ENCODE measurements at regions not wholly inside any gene's neighbourhood (a gene's known extent, or its start where the extent isn't known, plus 50 kb on each side); places are given as distances from the start of the nearest gene placed in this dataset.

GRCh38 chr5:68708842-68709170 is 385.0 kb upstream of the SLC30A5 start:
- DNase-seq (ENCODE audit: extremely low read depth in 1 of 4, low spot score in 3 of 4) (no peak), FAIRE-seq (peak; percentile 54), ATAC-seq (no peak)
- Histone ChIP-seq H4K20me1 (replicated peaks; ENCODE audit: control insufficient read depth, insufficient read depth, low read length) (no peaks in the 10 kb centered on the region), H3K36me3 (ENCODE audit: control insufficient read depth, insufficient read depth, low read length) (no peaks in the 10 kb centered on the region), H3K79me2 (ENCODE audit: control insufficient read depth, insufficient read depth, low read length) (no peaks in the 10 kb centered on the region), H3K27me3 (ENCODE audit: control insufficient read depth in 2 of 2, insufficient read depth in 2 of 2, low read length in 2 of 2) (no peaks in the 10 kb centered on the region), H3K9me3 (replicated peaks; ENCODE audit: control insufficient read depth, insufficient read depth, low read depth, low read length) (no peaks in the 10 kb centered on the region), H3K27ac (ENCODE audit: extremely low read depth, low read depth, low read length) (no peak overlapping the region), H3K9me1 (ENCODE audit: control insufficient read depth, insufficient read depth, low read length) (no peaks in the 10 kb centered on the region), H3K4me1 (replicated peaks in 1 of 2; ENCODE audit: control insufficient read depth in 2 of 2, insufficient read depth in 2 of 2, low read length in 2 of 2) (peaks cover 0 to 5% of the 10 kb centered on the region in 2 experiments; a peak in 3 of 5 replicates), H3K9ac (ENCODE audit: insufficient read depth in 1 of 2, low read depth in 2 of 2, low read length in 2 of 2) (no peak overlapping the region), H3K4me2 (ENCODE audit: insufficient read depth, low read length) (no peak overlapping the region), H2AFZ (ENCODE audit: low read depth, low read length) (peak overlapping the region; percentile 53), H3K4me3 (no peak overlapping the region)
- WGBS (ENCODE audit: insufficient coverage, low coverage, missing lambda C conversion rate), result 0% methylated on average over 1 of the region's 1 CpG
- ChIA-PET POLR2A (interaction anchor here (1.3 kb wide), 1 partner anchor 10 kb away, joined by 4 read pairs; no protein-coding TSS in a partner anchor), CTCF (ENCODE audit: low intra/inter-chr PET ratio) (no interaction called here)
- in situ Hi-C loops (cut with MboI), result no loop called here
- intact Hi-C loops (cut with micrococcal nuclease), result no loop called here
- no TSS peak for BruUV-seq (replicated peaks)
- TF ChIP-seq MYC (IDR thresholded peaks at IDR 0.05; ENCODE audit: low read depth, low read length), result no peak
- TF ChIP-seq MYC (CRISPR knock-in tag; IDR thresholded peaks at IDR 0.05; ENCODE audit: borderline replicate concordance, low read depth), result no peak
- TF ChIP-seq, protein P1, sequence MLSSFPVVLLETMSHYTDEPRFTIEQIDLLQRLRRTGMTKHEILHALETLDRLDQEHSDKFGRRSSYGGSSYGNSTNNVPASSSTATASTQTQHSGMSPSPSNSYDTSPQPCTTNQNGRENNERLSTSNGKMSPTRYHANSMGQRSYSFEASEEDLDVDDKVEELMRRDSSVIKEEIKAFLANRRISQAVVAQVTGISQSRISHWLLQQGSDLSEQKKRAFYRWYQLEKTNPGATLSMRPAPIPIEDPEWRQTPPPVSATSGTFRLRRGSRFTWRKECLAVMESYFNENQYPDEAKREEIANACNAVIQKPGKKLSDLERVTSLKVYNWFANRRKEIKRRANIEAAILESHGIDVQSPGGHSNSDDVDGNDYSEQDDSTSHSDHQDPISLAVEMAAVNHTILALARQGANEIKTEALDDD (IDR thresholded peaks at IDR 0.05), result peak; percentile 50; the same call in 1 of the 2 replicates
- peak; percentile 46 for TF ChIP-seq CEBPB (tag; IDR thresholded peaks at IDR 0.05)
- no peak for TF ChIP-seq SMARCC2 (IDR thresholded peaks at IDR 0.05; ENCODE audit: low read depth)
- TF ChIP-seq CEBPG (CRISPR knock-in tag; IDR thresholded peaks at IDR 0.05), result no peak
- TF ChIP-seq CEBPG (tag; conservative IDR thresholded peaks at IDR 0.05 in 1 of 2, IDR thresholded peaks at IDR 0.05 in 1 of 2), result peak in 1 of 2 experiments; percentile 40; a peak in 2 of 4 replicates
- TF ChIP-seq ZNF699 (CRISPR knock-in tag; IDR thresholded peaks at IDR 0.05; ENCODE audit: insufficient replicate concordance), result no peak
- TF ChIP-seq MTA1 (IDR thresholded peaks at IDR 0.05; ENCODE audit: borderline replicate concordance), result no peak
- TF ChIP-seq, protein P2, sequence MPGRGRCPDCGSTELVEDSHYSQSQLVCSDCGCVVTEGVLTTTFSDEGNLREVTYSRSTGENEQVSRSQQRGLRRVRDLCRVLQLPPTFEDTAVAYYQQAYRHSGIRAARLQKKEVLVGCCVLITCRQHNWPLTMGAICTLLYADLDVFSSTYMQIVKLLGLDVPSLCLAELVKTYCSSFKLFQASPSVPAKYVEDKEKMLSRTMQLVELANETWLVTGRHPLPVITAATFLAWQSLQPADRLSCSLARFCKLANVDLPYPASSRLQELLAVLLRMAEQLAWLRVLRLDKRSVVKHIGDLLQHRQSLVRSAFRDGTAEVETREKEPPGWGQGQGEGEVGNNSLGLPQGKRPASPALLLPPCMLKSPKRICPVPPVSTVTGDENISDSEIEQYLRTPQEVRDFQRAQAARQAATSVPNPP (IDR thresholded peaks at IDR 0.05; ENCODE audit: borderline replicate concordance, insufficient read depth, insufficient read length), result no peak

Data from K562 (cell line).